DMS114 treated with DMSO at 0.1 percent for 48 hours (cell line): ENCODE measurements at regions not wholly inside any gene's neighbourhood (a gene's known extent, or its start where the extent isn't known, plus 50 kb on each side); places are given as distances from the start of the nearest gene placed in this dataset.

Experiments
- DNase-seq: peaks from one replicate; lab custom pipeline; 2025; ENCODE audit not compliant: unreplicated experiment; lab: John Stamatoyannopoulos, UW

DNA sequence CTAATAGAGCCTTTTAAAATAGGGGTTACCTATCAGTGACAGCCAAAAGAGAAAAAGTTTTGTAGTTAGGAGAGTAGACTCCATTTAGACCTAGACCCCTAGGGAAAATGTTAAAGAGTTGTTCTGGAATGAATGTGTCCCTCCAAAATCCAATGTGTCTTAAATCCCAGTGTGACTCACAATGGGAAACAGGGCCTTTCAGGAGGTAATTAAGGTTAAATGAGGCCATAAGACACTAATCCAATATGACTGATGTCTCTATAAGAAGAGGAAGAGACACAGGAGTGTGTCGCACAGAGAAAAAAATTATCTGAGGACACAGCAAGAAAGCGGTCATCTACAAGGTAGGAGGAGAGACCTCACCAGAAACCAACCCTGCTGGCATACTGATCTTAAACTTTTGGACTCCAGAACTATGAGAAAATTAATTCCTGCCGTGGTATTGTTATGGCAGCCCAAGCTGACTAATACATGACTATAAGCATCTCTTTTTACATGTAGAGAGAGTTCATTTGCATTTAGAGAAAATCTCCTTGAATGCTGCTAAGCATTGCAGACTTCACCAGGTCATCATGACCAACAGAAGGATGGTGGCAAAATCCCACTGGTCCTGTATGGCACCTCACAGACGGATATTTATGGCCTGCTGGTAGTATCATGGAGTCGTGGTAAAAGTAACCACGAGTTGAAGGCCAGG, 259.6 kb upstream of the TMTC1 start:
- DNase-seq: no peak

DNA sequence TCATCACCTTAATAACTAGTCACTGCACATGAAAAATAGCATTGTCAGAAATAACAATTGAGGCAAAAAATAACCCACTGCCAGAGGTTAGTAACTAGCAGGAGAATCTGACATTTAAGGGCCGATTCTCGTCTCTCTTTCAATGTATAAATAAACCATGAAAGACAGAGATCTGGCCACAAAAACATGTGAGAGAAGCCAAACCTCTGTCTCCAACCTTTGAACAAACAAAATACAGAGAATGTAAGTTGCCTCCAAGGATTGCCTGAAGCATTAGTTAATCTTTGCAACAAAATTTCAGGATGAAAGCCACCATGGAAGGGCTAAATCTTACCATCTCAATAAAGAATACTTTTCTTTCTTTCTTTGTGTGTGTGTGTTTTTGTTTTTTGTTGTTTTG, 257.4 kb upstream of the TMTC1 start:
- DNase-seq: no peak

DNA sequence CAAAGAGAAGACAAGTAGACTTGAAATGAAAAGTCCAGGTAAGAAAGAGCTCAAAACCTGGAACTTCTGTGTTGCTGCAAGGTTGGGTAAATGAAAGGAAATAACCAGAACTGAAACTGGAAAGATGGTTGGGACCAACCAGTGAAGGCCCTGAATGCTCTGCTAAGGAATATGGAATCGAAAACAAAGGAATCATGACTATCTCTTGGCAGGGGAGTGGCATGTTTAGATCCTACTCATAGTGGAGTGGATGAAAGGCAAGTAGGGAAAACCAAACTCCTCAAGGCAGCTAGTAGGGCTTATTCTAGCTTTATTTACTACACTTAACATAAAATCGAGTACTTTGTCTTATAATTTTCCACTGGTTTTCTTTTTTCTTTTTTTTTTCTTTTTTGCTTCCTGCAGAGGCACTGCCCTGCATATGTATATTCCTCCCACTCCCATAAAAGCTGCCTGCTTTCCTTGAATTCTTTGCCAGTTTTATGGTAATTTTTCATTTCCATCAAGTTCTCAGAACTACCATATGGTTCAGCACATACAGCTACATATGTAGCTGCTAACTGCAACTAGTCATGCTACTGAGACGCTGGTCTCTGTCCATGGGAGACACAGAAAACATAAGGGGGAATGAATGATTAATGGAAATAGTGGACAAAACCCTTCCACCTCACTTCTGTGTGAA, 247.1 kb upstream of the TMTC1 start:
- DNase-seq: no peak

DNA sequence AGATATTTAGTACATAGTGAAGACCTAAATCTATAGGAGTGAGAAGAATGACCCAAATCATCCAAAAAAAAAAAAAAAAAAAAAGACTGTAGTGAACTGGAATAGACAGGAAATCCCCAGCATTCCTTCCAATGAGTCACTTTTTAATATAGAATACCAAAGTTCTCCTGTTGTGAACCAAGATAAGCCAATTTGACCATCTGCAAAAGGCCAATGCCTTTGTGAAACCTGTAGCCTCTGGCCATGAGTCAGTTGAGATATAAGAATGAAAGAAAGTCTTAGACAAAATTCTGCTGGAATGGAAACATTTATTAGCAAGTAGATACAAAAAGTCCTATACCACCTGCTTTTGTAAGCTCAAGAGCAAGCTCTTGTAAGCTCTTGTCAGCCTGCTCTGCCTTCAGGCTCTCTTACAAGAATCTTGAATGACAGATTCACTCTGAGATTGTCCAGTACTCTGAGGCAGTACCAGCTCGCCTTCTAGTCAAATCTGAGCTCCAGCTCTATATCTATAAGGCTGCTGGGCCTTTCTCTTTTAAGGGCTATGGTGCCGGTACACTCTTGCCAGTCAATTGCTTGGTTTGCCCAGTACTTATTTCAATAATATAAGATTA, 243.0 kb upstream of the TMTC1 start:
- DNase-seq: no peak

DNA sequence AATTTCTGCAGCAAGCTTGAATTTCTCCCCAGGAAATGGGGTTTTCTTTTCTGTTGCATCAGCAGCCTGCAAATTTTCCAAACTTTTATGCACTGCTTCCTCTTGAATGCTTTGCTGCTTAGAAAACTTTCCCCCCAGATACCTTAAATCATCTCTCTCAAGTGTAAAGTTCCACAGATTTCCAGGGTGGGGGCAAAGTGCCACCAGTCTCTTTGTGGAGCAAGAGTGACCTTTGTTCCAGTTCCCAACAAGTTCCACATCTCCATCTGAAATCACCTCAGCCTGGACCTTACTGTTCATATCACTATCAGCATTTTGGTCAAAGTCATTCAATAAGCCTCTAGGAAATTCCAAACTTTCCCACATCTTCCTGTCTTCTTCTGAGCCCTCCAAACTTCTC, 241.6 kb upstream of the TMTC1 start:
- DNase-seq: no peak

DNA sequence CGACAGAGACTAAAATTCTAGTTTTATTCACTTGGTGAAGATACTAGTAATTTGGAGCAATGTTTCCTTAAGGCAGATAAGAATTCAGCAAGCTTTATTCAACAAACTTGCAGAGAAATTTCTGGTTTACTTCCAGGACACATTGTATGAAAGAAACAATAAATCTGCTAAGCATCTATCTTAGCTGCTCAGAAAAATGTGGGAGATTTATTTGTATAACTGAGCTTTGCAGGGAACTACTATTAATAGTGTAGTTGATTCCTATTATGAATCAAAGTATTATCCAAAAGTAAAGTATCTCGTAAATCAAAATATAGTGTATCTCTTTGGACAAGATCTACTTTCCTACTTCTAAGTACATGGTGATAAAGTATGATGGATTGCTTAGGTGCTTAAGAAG, 239.4 kb upstream of the TMTC1 start:
- no peak for DNase-seq

DNA sequence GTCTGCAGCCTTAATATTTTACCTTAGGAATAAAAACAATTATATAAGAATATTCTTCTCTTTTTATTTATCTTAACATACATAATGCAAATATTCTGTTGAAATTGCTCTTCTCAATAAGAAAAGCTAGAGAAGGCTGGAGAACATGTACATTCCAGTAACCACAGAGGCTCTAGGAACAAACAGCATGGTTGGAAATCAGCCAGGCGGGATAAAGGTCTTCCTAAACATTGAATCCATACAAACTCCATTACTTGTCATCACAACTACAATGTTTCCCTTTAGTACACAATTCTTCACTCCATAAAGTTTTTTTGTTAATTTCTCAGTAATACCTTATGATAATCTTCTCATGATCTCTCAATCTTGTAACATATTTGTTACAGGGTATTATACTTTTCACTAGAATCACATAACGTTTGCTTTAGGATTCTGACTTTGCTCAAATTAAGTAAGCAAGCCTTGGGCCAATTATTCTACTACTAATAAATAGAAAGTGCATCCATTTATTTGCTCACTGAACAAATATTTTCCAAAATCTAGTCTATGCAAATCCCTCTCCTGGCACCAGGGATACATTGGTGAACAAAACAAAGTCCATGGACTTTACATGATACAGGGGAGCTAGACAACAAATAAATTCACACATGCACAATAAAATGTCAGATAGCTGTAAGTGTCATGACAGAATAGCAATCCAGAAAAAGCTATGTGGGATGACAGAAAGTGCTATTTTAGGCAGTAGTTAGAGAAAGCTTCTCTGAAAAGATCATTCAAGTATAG, 237.5 kb upstream of the TMTC1 start:
- no peak for DNase-seq

DNA sequence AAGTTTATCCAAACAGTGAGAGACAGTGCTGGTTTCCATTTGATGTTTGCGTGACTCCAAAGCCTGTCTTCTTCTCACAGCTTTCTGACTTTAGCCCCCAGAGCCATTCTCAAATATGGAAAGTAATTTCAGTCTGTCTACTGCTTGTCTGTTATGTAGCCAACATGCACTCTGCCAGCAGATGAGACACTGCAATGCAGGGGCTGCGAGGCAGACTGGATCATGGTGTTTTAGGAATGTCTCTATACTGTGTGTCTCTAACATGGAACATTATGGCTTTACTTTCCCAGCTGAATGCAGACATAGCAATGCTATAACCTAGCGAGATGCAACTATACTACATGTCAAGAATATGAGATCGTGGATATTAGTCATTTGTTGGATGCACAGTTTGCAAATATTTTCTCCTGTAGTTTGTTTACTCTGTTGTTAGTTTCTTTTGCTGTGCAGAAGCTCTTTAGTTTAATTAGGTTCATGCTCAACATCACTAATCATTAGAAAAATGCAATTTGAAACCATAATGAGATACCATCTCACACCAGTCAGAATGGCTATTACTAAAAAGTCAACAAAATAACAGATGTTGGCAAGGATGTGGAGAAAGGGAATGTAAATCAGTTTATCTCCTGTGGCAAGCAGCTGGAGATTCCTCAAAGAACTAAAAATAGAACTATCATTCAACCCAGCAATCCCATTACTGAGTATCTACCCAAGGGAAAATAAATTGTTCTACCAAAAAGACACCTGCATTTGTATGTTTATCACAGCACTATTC, 235.8 kb upstream of the TMTC1 start:
- no peak for DNase-seq

DNA sequence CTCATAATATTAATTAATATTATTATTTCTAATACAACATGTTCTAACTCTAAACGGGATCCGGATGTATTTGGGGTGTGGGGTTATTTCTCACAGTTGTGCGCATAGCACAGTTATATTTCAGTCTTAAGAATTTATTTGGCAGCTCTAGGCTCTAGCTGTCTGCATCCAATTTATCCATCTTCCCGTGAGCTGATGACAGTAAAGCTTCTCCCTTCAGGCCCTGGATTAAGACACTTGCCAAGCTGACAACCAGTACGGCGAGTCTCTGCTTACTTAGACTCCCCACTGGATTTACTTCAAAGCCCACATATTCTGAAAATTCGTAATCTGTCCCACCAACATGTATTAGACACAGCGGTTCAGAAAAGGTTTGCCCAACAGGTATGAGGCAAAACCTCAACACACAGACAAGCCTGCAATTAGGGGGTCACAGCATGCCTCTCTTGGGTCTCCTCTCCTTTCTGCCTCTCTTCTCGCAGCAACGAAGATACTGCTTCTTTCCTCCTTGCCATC, 232.9 kb upstream of the TMTC1 start:
- no peak for DNase-seq

DNA sequence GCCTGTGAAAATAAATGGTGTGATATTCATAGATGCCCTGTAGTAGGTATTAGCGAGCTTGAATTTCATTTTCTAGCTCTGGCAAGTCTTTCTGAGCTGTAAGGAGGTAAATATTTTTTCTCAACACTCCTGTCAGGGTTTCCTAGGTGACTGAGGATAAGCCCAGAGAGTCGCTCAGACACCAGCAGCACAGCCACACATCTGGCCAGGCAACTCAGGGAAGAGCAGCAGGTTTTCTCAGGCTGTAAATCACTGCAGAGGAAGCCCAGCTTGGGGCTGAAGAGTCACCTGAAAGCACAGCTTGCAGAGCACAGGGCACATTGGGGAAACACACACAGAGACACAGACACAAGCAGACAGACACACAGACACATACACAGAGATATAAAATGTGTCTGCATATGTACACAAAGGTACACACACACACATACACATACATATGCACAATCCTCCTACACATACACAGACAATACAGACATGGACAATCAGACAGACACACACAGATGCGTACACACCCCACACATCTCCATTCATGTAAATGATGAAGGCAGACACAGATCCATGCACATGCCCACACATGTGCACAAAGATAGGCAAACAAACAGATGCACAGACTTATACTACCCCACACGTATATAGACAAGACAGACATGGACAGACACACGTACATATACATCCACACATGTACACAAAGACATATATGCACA, 232.0 kb upstream of the TMTC1 start:
- DNase-seq: no peak

DNA sequence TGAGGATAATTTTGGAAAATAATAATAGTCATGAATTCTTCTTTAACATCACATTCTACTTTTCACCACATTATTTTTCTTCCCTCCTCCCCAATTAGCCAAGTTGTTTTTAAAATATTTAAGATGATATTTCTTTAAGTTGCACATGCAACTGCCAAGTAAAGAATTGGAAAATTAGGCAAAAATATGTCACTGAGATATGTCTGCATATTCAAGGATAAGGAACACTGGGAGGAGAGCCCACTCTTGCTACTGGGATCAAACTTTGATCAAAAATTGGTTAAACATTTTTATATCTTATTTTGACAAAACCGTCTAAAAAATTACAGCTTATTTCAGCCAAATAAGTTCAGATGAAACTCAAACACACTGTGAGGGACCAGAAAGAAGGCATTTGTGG, 231.2 kb upstream of the TMTC1 start:
- no peak for DNase-seq

DNA sequence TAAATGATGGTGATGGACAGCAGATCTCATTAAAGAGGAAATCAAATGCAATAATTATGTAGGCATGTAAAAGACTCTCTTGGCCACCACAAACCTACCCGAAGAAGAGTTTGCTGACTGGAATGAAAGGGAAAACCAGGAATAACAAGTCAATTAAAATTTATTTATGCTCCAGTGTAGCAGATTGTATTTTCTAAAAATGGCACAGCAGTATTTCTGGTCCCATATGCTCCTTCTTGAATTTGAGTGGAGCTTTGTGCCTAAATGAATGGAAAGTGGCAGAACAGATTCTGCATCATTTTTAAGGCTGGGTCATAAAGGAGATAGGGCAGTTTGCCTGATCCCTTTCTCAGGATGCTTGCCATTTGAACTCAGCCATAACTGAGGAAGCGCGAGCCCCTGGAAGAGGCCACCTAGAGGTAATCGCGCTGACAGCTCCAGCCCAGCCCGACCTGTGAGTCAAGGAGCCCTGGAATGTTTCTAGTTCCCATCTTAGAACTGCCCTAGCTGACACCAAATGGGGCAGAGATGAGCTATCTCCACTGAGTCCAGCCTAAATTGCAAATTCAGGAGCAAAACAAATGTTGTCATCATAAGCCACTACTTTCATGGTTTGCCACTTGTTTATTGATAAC, 229.2 kb upstream of the TMTC1 start:
- DNase-seq: no peak

DNA sequence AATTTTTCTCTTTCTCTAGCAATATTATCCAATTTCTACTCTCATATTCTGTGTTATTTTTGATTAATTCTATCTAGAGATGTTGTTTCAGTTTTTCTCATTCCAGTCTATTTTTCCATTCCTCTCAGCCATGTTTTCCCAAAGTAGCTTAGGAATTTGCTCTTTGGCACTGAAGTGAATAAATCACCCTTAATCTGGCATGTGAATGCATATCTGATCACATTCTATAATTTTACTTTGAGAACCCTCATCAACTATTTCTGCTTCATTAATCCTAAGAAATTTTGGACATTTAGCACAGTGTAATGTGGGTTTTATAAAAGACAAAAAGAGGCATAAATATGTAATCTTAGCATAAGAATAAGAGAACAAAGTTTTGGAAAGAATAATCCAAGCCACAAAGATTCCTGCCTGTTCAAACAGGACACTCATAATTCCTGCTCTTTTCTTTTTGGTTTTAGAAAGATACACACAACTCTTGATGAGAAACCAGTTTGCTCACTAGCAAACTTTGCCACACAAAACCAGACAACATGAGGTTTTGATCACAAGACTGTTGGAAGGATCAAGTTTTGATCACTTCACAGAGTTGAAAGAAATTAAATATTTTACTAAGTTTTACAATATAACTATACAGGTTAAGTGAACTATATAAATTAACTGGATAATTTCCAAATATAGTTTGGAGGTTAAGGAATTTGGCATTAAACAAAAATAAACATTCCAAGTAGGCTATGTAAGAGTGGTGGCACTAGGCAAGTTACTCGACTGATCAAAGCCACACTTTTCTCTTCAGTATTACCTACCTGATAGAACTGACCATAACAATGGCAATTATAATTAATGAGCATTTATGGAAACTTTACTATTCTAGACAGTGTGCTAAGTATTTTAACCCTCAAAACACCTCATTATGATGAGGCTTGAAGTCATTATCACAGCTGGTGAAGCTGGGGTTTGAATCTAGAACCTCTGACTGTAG, 226.6 kb upstream of the TMTC1 start:
- DNase-seq: no peak

DNA sequence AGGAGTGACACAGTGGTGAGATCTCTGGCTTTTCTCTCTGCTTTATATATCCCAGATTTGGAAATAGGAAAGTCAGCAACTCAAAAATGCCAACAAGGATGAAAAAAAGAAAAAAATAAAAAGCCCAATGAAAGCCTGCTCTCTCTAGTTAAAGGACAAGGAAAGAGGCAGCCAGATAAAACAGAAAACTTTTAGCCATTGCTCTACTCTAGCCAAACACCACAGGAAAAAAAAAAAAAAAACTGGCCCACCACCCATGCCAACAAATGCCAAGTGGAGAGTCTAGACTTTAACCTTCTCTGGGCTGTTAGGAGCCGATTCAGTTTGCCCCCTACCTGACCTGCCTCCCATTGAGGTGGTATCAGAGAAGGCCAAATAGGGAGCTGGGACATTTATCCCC, 222.3 kb upstream of the TMTC1 start:
- no peak for DNase-seq

DNA sequence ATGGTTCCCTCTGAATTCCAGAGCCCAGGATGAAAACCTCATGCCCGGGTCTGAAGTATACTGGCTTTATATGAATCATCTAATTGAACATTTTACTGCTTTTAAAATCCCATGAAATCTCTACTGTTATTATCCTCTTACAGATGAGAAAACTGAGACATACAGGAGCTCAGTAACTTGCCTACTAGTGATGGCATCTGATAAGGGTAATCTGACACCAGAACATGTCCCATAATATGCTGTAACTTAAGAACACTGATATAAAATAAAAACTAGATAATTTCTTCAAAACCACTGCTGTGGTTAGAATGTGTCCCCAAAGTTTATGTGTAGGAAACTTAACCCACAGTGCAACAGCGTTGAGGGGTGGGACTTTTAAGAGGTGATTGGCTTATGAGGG, 219.6 kb upstream of the TMTC1 start:
- no peak for DNase-seq

DNA sequence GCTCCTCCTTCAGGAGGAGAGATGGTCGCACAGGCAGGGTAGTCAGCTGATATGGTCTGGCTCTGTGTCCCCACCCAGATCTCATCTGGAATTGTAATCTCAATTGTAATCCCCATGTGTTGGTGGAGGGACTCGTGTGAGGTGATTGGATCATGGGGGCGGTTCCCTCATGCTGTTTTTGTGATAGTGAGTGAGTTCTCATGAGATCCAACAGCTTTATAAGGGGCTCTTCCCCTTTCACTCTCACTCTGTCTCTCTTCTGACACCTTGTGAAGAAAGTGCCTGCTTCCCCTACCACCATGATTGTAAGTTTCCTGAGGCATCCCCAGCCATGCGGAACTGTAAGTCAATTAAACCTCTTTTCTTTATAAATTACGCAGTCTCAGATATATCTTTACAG, 218.9 kb upstream of the TMTC1 start:
- no peak for DNase-seq

DNA sequence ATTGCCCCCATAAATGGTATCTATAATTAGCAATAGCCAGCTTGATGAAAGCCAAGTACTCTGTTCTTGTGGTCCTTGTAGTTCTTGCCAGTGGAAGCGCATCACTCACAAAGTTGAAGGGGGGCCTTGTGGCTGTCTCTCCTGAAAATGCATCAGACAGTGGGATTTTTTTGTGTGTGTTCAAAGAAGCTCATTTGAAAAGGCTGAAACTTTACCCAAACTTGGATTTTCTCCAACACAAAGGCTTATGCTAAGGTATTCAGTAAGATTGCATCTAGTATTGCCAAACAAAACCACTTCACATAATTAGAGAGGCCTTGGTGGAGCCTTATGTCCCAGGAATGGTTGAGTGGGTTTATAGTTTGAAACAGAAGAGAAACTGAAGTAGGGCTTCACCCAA, 216.7 kb upstream of the TMTC1 start:
- no peak for DNase-seq

DNA sequence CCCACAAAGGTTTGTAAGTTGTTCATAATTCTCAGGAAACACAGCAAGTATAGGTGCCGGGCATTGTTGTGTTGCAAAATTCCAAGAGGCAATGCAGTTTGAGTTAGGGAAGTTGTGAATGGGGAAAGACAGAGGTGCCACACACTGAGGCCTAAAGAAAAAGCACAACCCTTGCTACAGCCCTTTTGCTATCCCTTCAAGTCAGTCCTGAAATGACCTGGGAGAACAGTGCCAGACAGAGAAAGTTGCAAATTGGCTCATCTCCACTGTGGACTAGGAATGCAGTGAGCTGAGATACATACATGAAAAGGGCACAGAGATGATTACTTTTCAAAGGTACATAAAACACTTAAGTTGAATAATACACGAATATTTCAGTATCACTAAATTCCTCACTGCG, 213.3 kb upstream of the TMTC1 start:
- DNase-seq: no peak

DNA sequence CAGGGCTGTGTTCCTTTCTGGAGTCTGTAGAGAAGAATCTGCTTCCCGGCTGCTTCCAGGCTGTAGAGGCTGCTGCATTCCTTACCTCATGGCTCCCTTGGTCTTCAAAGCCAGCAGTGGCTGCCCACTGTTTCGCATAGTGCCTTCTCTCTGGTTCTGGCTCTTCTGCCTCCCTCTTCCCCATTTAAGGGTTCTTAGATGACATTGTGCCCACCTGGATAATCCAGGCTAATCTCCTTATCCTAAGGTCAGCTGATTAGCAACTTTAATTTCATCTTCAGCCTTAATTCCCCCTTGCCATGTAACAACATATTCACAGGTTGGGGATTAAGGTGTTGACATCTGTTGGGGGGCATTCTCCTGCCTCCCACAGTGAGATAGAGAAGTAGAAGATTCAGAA, 208.6 kb upstream of the TMTC1 start:
- DNase-seq: no peak
